ENCODE measurements at regions not wholly inside any gene's neighbourhood (a gene's known extent, or its start where the extent isn't known, plus 50 kb on each side); places are given as distances from the start of the nearest gene placed in this dataset.

GRCh38 chr5:92979716-92980115, 601.3 kb downstream of the NR2F1-AS1 start:
- DNase-seq (ENCODE audit: low spot score) (no peak), ATAC-seq (ENCODE audit: low FRiP score) (no peak)
- TF ChIP-seq CTCF (IDR thresholded peaks at IDR 0.05) = no peak

- no peak for TF ChIP-seq CTCF (IDR thresholded peaks at IDR 0.05)
- ATAC-seq (ENCODE audit: low FRiP score) (no peak), DNase-seq (ENCODE audit: low spot score) (no peak)
Measured at GRCh38 chr5:92977846-92978540, 603.0 kb downstream of the NR2F1-AS1 start.

GRCh38 chr5:92976156-92976555, 604.9 kb downstream of the NR2F1-AS1 start:
- TF ChIP-seq CTCF (IDR thresholded peaks at IDR 0.05) = no peak
- no peak for ATAC-seq (ENCODE audit: low FRiP score)
- DNase-seq (ENCODE audit: low spot score) = no peak

GRCh38 chr5:92969781-92970237, 611.2 kb downstream of the NR2F1-AS1 start:
- no peak for TF ChIP-seq CTCF (IDR thresholded peaks at IDR 0.05)
- ATAC-seq (ENCODE audit: low FRiP score) (no peak), DNase-seq (ENCODE audit: low spot score) (no peak)

GRCh38 chr5:92969191-92969780, 611.7 kb downstream of the NR2F1-AS1 start:
- TF ChIP-seq CTCF (IDR thresholded peaks at IDR 0.05) = no peak
- DNase-seq (ENCODE audit: low spot score) = no peak
- ATAC-seq (ENCODE audit: low FRiP score) = no peak

- no peak for DNase-seq (ENCODE audit: low spot score)
- no peak for TF ChIP-seq CTCF (IDR thresholded peaks at IDR 0.05)
- ATAC-seq (ENCODE audit: low FRiP score) = no peak
Measured at GRCh38 chr5:92963800-92964199, 617.2 kb downstream of the NR2F1-AS1 start.

- no peak for TF ChIP-seq CTCF (IDR thresholded peaks at IDR 0.05)
- no peak for ATAC-seq (ENCODE audit: low FRiP score)
Measured at GRCh38 chr5:92962752-92963151, 618.3 kb downstream of the NR2F1-AS1 start.

More at GRCh38 chr5:92962752-92963151, 618.3 kb downstream of the NR2F1-AS1 start:
- no peak for DNase-seq (ENCODE audit: low spot score)
